HG03558 (cell line): ENCODE measurements at regions not wholly inside any gene's neighbourhood (a gene's known extent, or its start where the extent isn't known, plus 50 kb on each side); places are given as distances from the start of the nearest gene placed in this dataset.

Experiments used
- ATAC-seq: cut with Tn5 transposase; IDR thresholded peaks from one replicate; pipeline ENCODE4 v1.9.1; 2021; ENCODE audit warnings: moderate number of reproducible peaks; ENCODE audit not compliant: unreplicated experiment; ENCODE audit errors: extremely low read depth

GRCh38 chr6:144882425-144882824 is 597.3 kb downstream of the UTRN start:
- no peak for ATAC-seq

GRCh38 chr6:144883915-144884314 is 598.8 kb downstream of the UTRN start:
- no peak for ATAC-seq

DNA sequence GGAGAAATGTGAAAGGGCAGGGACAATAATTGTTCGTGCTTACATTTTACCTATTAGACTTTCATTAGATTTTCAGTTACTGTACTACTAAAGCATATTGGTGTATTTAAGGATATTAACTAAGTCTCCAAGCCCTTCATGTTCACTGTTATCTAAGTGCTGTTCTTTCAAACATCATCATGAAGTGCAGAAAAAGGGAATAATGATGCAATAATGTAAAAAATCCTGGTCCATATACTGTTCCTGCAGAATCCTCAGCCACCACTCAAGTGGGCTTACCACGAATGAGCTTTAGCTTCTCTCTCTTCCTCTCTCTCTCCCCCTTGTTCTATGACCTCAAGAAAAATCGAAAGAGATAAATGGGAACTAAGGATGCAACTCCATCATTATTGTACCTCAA is 600.7 kb downstream of the UTRN start:
- ATAC-seq = no peak

DNA sequence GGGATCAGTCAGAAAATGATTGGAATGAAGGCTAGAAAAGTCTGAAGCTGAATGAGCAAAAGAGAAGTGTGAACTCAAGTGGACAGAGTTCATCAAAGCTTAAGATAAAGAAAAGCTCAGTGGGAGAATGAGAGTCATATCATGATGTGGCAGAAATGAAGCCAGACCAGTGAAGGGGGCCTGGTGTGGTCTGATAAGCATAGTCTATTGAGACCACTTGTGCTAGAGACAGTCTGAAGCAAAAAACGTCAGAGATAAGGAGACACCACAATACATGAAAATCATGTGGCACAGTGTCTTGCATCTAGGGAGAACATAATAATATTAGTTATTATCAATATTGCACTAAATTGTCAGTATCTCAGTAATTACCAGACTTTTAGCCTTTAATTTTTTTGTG is 601.5 kb downstream of the UTRN start:
- no peak for ATAC-seq

GRCh38 chr6:144888621-144889020 is 603.5 kb downstream of the UTRN start:
- no peak for ATAC-seq

DNA sequence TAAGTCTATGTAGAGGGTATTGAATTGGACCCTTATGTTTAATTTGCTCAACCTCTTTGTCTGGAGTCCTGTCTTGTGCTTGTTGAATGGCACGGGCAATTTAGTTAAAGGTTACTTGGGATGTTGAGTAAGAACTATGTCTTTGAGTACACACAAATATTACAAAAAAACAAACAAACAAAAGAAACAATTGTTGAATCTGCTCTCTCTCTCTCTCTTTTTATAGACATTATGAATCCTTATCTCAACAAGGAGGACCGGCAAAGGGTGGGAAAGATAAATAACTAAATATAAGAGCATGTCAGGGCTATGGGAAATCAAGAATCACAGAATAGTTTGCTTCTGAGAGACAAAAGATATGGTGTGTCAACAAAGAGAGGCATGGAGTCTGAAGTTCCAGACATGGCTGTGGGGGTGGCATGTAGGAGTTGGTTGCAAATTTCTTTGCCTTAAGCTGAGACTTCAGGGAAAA is 608.6 kb downstream of the UTRN start:
- no peak for ATAC-seq

DNA sequence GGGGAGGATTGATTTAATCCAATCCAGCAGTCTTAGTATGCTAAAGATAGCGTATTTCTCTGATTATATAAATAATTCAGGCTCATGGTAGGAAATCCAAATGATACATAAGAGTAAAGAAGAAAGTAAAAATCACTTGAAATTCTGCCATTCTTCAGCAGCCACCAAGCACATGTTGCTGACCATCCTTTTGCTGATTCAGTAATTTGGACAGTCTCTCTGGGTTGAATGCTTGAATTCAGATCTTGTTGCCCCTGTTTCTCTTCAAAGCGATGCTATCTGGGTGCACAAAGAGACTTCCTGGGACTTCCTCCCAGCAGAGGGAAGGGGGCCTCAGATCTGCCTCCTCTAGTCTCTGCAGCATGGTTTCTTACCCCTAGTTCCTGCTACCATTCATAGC is 609.1 kb downstream of the UTRN start:
- no peak for ATAC-seq

DNA sequence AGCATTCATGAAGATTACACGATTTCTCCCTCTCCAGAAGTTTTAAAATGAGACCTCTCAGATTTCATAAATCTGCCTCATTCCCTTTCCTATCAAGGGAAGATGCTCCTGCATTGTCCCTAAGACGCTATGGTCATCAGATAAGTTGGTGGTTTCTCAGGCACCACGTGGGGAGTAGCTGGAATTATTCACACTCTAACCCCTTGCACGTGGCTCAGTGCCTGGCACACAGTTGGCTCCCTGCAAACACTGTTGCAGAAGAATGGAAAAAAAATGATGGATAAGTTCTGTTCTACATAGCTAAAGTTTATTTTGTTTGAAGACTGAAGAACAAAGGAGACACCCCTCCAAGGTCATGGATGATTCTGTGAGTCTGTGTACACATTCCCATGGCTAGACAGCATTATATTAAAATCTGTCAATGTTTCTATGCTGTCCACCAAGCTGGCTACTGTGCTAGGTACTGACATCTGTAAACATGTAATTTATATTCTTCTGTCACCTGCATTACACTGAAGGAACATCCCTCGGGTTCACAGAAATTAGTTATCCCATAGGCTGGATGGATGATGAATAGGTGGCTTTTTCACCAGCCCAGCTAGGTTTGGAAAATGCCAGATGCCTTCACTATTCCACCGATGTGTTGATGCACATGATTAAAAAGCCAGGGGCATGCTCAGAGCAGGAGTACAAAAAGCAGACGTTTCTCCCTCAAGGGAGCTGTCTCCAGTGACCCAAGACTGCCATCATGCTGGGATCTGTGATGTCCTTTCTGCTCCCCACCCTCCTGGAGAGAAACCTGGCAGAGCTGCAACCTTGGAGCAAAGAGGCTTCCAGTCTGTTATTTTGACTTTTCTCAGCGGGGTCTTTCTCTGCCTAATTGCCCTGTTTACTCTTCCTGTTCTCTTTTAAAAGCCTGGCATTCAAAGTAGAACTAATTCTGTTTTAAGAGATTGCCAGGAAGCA is 610.5 kb downstream of the UTRN start:
- no peak for ATAC-seq

DNA sequence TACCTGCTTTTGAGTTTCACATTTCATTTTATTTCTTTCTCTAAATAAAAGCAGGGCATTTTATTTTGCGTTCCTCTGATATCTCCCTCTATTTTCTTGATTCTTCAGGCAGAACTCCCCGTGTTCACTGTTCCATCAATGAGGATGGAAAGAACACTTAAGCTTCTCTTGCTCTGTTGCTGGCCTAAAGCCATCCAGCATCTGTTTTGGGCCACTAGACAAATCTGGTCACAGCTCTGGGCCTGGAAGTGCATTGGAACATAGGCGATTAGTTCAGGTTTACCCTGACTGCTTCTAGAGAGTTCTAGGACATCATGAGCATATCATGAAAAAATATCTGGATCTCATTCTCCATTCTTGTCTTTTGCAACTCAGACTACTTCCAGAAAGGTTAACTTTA is 611.2 kb downstream of the UTRN start:
- ATAC-seq = no peak

- ATAC-seq = no peak
These were observed 611.7 kb downstream of the UTRN start for GRCh38 chr6:144896871-144897270.

- ATAC-seq = no peak
These were observed 612.3 kb downstream of the UTRN start for GRCh38 chr6:144897441-144897921.

DNA sequence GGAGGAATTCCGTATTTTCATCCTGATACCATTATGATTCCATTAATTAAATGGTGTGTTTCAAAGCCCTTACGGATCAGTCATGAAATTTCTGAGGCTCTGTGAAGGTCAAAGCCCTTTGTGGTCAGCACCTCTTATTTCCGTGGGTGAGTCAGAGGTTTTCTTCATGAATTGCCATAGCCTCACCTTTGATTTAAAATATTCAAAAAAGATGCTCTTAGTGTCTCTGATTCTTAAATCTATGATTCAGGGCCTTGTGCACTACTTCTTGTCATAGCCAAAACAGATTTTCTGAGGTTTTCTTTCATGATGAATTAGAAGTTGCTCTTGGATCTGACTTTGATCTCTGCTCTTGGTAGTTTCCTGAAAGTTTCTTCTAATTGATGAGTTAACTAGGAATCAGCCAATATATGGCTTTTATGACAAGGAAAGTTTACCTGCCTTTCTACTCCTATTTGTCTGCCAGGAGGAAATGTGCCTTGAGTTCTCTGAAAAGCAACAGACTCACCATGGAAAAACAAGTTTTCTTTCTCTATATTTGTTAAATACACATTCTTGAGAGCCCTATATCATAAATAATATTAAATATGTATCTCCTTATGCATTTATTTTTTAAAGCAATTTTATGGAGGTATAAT is 613.0 kb downstream of the UTRN start:
- no peak for ATAC-seq

DNA sequence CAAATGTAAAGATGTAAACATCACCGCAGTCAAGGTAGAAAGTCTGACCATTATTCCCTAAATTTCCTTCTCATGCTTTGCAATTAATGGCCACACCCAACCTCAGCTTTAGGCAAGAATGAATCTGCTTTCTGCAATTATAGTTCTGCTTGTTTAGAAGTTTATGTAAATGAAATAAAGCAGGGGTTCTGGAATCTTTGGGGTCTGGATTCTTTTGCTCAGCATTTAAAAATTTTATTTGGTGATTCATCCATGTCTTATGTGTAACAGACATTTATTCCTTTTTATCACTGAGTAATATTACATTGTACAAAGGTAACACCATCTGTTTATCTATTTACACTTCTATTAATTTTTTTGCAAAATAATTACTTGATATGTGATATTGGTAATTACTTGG is 613.6 kb downstream of the UTRN start:
- ATAC-seq = no peak

- no peak for ATAC-seq
These were observed 614.0 kb downstream of the UTRN start for GRCh38 chr6:144899161-144899560.

GRCh38 chr6:144901412-144901811 is 616.3 kb downstream of the UTRN start:
- no peak for ATAC-seq

DNA sequence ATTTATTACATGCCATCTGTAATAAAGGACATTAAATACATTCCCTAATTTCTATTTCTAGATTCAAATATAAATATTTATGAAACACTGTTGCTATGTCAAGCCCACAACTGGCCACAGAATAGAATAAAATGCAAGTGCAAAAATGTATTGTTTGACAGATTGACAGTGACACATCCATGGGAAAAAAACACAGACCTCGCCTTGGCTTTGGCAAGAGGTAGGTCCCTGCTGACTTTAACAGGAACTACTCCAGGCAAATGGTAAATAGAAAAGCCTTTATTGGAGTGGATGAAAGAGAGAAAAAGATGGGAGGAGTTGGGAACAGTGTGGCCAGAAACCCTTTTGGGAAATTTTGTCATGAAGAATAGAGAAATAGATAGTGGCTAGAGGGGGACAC is 622.9 kb downstream of the UTRN start:
- ATAC-seq = no peak

DNA sequence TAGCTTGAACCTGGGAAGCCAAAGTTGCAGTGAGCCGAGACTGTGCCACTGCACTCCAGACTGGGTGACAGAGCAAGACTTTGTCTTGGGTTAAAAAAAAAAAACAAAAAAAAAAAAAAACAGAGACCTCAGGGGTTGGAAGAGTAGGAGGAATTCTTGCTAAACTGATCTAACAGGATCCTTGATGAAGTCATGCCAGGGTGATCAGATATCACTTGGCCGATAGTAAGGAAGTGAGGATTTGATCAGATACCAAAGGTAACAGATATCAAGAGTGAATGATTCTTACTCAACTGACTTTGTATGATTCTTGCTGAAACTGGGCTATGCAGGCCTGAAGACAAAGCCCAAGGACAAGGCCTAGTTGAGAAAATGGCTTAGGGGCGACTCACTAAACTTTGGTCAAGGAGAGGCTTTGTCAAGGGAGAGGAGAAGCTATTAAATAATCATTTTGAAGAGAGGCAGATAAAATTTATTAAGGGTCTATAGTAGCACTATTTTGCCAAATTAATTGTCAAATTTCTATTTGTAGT is 624.7 kb downstream of the UTRN start:
- no peak for ATAC-seq

GRCh38 chr6:144911322-144911721 is 626.2 kb downstream of the UTRN start:
- ATAC-seq = no peak

DNA sequence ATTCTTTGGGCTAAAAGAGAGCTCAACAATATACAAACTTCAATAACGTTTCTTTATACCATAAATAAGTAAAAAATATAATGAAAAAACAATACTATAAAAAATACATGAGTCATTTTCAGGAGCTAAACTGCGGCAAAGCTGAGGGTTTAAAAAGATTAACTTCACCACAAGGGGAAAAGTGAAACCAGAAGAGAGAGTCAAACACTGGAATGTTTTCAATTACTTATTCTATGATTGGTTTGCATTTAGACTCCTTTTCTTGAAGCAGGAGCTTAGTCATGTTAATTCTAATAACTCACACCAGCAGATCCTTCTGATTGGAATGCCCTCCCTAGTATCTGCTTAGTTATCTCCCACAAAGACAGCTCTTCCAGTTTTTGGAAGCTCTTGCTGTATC is 627.3 kb downstream of the UTRN start:
- ATAC-seq = no peak

DNA sequence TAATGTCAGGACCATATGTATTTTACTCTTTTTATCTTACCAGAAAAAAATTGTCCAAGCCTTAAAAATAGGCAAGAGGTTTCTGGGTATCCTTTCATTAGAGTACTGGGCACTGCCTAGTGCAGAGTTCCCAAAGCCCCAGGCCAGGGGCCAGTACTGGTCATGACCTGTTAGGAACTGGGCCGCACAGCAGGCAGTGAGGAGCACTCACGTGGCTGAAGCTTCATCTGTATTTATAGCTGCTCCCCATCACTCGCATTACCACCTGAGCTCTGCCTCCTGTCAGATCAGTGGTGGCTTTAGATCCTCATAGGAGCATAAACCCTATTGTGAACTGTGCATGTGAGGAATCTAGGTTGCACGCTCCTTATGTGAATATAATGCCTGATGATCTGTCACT is 632.9 kb downstream of the UTRN start:
- ATAC-seq = no peak

GRCh38 chr6:144919560-144919959 is 634.4 kb downstream of the UTRN start:
- no peak for ATAC-seq
